ENCODE measurements at regions not wholly inside any gene's neighbourhood (a gene's known extent, or its start where the extent isn't known, plus 50 kb on each side); places are given as distances from the start of the nearest gene placed in this dataset.

DNA sequence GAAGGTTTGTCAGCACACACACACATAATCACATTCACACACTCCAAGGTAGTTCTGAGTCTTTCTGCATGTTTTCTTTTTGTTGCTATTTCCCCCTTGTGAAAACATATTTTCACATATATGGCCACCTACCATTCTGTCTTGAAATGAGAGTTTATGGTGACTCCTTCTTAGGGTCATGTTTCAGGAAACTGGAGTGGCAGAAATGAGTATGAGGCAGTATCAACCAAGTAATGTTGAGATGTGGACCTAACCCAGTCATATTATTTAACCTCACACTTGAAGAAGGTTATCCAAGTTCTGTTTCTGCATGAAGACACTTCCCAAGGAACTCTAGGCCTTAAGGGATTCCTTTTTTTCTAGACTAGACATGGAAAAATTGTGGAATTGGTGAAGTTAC, 481.4 kb downstream of the ETS1 start:
- TF ChIP-seq CTCF (IDR thresholded peaks at IDR 0.05), result no peak
- TF ChIP-seq EZH2 (IDR thresholded peaks at IDR 0.05; ENCODE audit: borderline replicate concordance, insufficient read depth, low read depth, low read length, poor library complexity, severe bottlenecking), result no peak

All from B cell (primary cell).